ENCODE measurements at regions not wholly inside any gene's neighbourhood (a gene's known extent, or its start where the extent isn't known, plus 50 kb on each side); places are given as distances from the start of the nearest gene placed in this dataset.

- Histone ChIP-seq H3K9me3 (no peaks in the 10 kb centered on the region), H3K27ac (no peak overlapping the region), H3K36me3 (no peaks in the 10 kb centered on the region), H3K4me3 (no peak overlapping the region), H3K4me1 (peaks cover 0 to 20% (median 8%) of the 10 kb centered on the region in 3 donors), H3K27me3 (peaks cover 0 to 24% (median 0%) of the 10 kb centered on the region in 4 donors)
- 100% methylated on average over 1 of the region's 1 CpG for WGBS, 2 donors
- intact Hi-C loops (cut with DNase I) = no loop called here
- no peak for DNase-seq
- TF ChIP-seq CTCF (IDR thresholded peaks at IDR 0.05) (no peak), POLR2A (IDR thresholded peaks at IDR 0.05) (no peak)
Measured at GRCh38 chr15:77537006-77537405, 95.7 kb downstream of the LINGO1 start.

GRCh38 chr15:77535845-77536244 lies 96.9 kb downstream of the LINGO1 start:
- intact Hi-C loops (cut with DNase I) = no loop called here
- DNase-seq = no peak
- TF ChIP-seq POLR2A (IDR thresholded peaks at IDR 0.05) (no peak), CTCF (IDR thresholded peaks at IDR 0.05) (no peak)
- no peak overlapping the region for H3K4me3 ChIP-seq
- H3K36me3 ChIP-seq = no peaks in the 10 kb centered on the region
- H3K9me3 ChIP-seq = no peaks in the 10 kb centered on the region
- peaks cover 0 to 30% (median 0%) of the 10 kb centered on the region in 4 donors for H3K27me3 ChIP-seq
- H3K27ac ChIP-seq = no peak overlapping the region
- 80 to 83% methylated on average over 1 to 7 of the region's 7 CpGs for WGBS, 2 donors
- H3K4me1 ChIP-seq = peaks cover 0 to 12% (median 0%) of the 10 kb centered on the region in 3 donors

Measured in esophagus squamous epithelium (tissue), 5 donors.